HCT116 (cell line): ENCODE measurements at regions not wholly inside any gene's neighbourhood (a gene's known extent, or its start where the extent isn't known, plus 50 kb on each side); places are given as distances from the start of the nearest gene placed in this dataset.

Source experiments
- CEBPB ChIP-seq: IDR thresholded peaks from 2 replicates; pipeline ENCODE4 v1.6.1; 2012; ENCODE audit warnings: low read depth
- CTCF ChIP-seq, 3 experiments: fragments of 200-600 bp in 1 of 3; sonication (generic) in 1 of 3; IDR thresholded peaks in 2 of 3; conservative IDR thresholded peaks in 1 of 3; 2 replicates each; pipeline ENCODE4 v1.5.1; 2012 to 2017; ENCODE audit warnings: low read depth in 2 of 3, low read length in 2 of 3, antibody characterized with exemption in 1 of 3, borderline replicate concordance in 1 of 3, control low read depth in 1 of 3, mild to moderate bottlenecking in 1 of 3, mixed read lengths in 1 of 3, mixed run types in 1 of 3, moderate library complexity in 1 of 3; ENCODE audit not compliant: insufficient read depth in 1 of 3
- EGR1 ChIP-seq: IDR thresholded peaks from 2 replicates; pipeline ENCODE4 v1.6.1; 2012; ENCODE audit warnings: low read depth
- EZH2 ChIP-seq: fragments of 200-600 bp; sonication (generic); IDR thresholded peaks from 2 replicates; pipeline ENCODE4 v1.6.1; 2017; ENCODE audit warnings: antibody characterized with exemption, mixed run types
- EZH2phosphoT487 ChIP-seq: fragments of 200-600 bp; IDR thresholded peaks from 2 replicates; pipeline ENCODE4 v1.6.1; 2018; ENCODE audit warnings: antibody characterized with exemption, borderline replicate concordance
- POLR2A ChIP-seq: IDR thresholded peaks from 2 replicates; pipeline ENCODE4 v1.7.0; 2011; ENCODE audit warnings: borderline replicate concordance; ENCODE audit not compliant: insufficient read depth, insufficient read length; ENCODE audit errors: extremely low read depth
- POLR2AphosphoS5 ChIP-seq: IDR thresholded peaks from 2 replicates; pipeline ENCODE4 v1.6.1; 2011; ENCODE audit warnings: mild to moderate bottlenecking, low read depth, low read length, moderate library complexity
- REST ChIP-seq: IDR thresholded peaks from 2 replicates; pipeline ENCODE4 v1.6.1; 2012; ENCODE audit warnings: low read depth
- TCF7L2 ChIP-seq: IDR thresholded peaks from 2 replicates; pipeline ENCODE4 v1.7.0; 2011; ENCODE audit warnings: borderline replicate concordance, inconsistent platforms; ENCODE audit not compliant: insufficient read depth, insufficient read length; ENCODE audit errors: extremely low read depth

- TF ChIP-seq CTCF (IDR thresholded peaks at IDR 0.05 in 2 of 3, conservative IDR thresholded peaks at IDR 0.05 in 1 of 3; ENCODE audit: borderline replicate concordance in 1 of 3, insufficient read depth in 1 of 3, low read depth in 2 of 3, low read length in 2 of 3) (no peak), POLR2A (no peak), EZH2 (no peak), TCF7L2 (no peak), EGR1 (no peak), POLR2AphosphoS5 (no peak), CEBPB (no peak), REST (no peak), EZH2phosphoT487 (no peak)
Observed at GRCh38 chr1:191690931-191691330, 467.3 kb upstream of the RGS18 start.
